Astrocyte (in vitro differentiated cells and primary cell): ENCODE measurements at regions not wholly inside any gene's neighbourhood (a gene's known extent, or its start where the extent isn't known, plus 50 kb on each side); places are given as distances from the start of the nearest gene placed in this dataset.
"Not testable (repeated sequence)": the region's sequence is repeated elsewhere in the genome, so short reads cannot be mapped to it uniquely, and the experiment has no call there.

Experiments
- EZH2 ChIP-seq: IDR thresholded peaks from 2 replicates; pipeline ENCODE4 v1.6.1; 2012; ENCODE audit warnings: mild to moderate bottlenecking, low read length, inconsistent platforms; ENCODE audit not compliant: insufficient read depth
- TF ChIP-seq, protein P1 (sequence below): IDR thresholded peaks from 2 replicates; pipeline ENCODE4 v1.5.1; 2011; ENCODE audit warnings: low read depth, mild to moderate bottlenecking, inconsistent platforms, low read length, moderate library complexity; ENCODE audit not compliant: insufficient read depth

- TF ChIP-seq, protein P1, sequence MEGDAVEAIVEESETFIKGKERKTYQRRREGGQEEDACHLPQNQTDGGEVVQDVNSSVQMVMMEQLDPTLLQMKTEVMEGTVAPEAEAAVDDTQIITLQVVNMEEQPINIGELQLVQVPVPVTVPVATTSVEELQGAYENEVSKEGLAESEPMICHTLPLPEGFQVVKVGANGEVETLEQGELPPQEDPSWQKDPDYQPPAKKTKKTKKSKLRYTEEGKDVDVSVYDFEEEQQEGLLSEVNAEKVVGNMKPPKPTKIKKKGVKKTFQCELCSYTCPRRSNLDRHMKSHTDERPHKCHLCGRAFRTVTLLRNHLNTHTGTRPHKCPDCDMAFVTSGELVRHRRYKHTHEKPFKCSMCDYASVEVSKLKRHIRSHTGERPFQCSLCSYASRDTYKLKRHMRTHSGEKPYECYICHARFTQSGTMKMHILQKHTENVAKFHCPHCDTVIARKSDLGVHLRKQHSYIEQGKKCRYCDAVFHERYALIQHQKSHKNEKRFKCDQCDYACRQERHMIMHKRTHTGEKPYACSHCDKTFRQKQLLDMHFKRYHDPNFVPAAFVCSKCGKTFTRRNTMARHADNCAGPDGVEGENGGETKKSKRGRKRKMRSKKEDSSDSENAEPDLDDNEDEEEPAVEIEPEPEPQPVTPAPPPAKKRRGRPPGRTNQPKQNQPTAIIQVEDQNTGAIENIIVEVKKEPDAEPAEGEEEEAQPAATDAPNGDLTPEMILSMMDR, result not testable (repeated sequence)
- not testable (repeated sequence) for TF ChIP-seq EZH2
Measured at GRCh38 chr4:118572991-118573390, 112.2 kb upstream of the METTL14 start.
